ENCODE measurements at regions not wholly inside any gene's neighbourhood (a gene's known extent, or its start where the extent isn't known, plus 50 kb on each side); places are given as distances from the start of the nearest gene placed in this dataset.

- DNase-seq: no peak
Observed at GRCh38 chr6:170117111-170117972, 173.5 kb downstream of the DLL1 start.

- no peak for DNase-seq
Observed at GRCh38 chr6:170116636-170117035, 174.2 kb downstream of the DLL1 start.

GRCh38 chr6:170114956-170115855 lies 175.7 kb downstream of the DLL1 start:
- DNase-seq: no peak

GRCh38 chr6:170114187-170114945 lies 176.5 kb downstream of the DLL1 start:
- DNase-seq: no peak

- no peak for DNase-seq
Observed at GRCh38 chr6:170113141-170113540, 177.7 kb downstream of the DLL1 start.

- DNase-seq: no peak
Observed at GRCh38 chr6:170112583-170112860, 178.4 kb downstream of the DLL1 start.

GRCh38 chr6:170111816-170112582 lies 178.9 kb downstream of the DLL1 start:
- no peak for DNase-seq

GRCh38 chr6:170111141-170111664 lies 179.7 kb downstream of the DLL1 start:
- DNase-seq: no peak

- DNase-seq: no peak
Observed at GRCh38 chr6:170110201-170111140, 180.4 kb downstream of the DLL1 start.

- DNase-seq: no peak
Observed at GRCh38 chr6:170108890-170109587, 181.8 kb downstream of the DLL1 start.

- no peak for DNase-seq
Observed at GRCh38 chr6:170108456-170108855, 182.4 kb downstream of the DLL1 start.

- DNase-seq: no peak
Observed at GRCh38 chr6:170107606-170108222, 183.2 kb downstream of the DLL1 start.

- no peak for DNase-seq
Observed at GRCh38 chr6:170106906-170107525, 183.9 kb downstream of the DLL1 start.

GRCh38 chr6:170102582-170103481 lies 188.0 kb downstream of the DLL1 start:
- DNase-seq: no peak

- no peak for DNase-seq
Observed at GRCh38 chr6:170102038-170102437, 188.8 kb downstream of the DLL1 start.

GRCh38 chr6:170101281-170102035 lies 189.4 kb downstream of the DLL1 start:
- no peak for DNase-seq
